K562 (cell line): ENCODE measurements at regions not wholly inside any gene's neighbourhood (a gene's known extent, or its start where the extent isn't known, plus 50 kb on each side); places are given as distances from the start of the nearest gene placed in this dataset.

Experiments
- CAMTA2 ChIP-seq: fragments of 250-450 bp; sonication (Bioruptor Pico); conservative IDR thresholded peaks from 2 replicates; pipeline ENCODE4 v1.5.1; 2022
- HDAC6 ChIP-seq: IDR thresholded peaks from 2 replicates; pipeline ENCODE4 v1.6.1; 2012; ENCODE audit warnings: low read depth, mild to moderate bottlenecking, control low read depth, inconsistent platforms, low read length, moderate library complexity
- KLF16 ChIP-seq: IDR thresholded peaks from 2 replicates; pipeline ENCODE4 v1.6.1; 2016; ENCODE audit warnings: antibody characterized with exemption
- LARP7 ChIP-seq: fragments of 450-650 bp; IDR thresholded peaks from 2 replicates; pipeline ENCODE4 v1.6.1; 2016
- MEIS2 ChIP-seq: fragments of 450-650 bp; IDR thresholded peaks from 2 replicates; pipeline ENCODE4 v1.6.1; 2014; ENCODE audit warnings: mild to moderate bottlenecking; ENCODE audit not compliant: partially characterized antibody
- NBN ChIP-seq: fragments of 450-650 bp; IDR thresholded peaks from 2 replicates; pipeline ENCODE4 v1.6.1; 2016; ENCODE audit warnings: low read depth, mild to moderate bottlenecking
- POLR2A ChIP-seq: fragments of 450-650 bp; conservative IDR thresholded peaks from 2 replicates; pipeline ENCODE4 v1.6.1; 2016
- SRF ChIP-seq, 2 experiments: fragments of 250-450, 450-650 bp in 1 of 2; sonication (Bioruptor Pico) in 1 of 2; sonication (generic) in 1 of 2; formaldehyde crosslinking; IDR thresholded peaks; 2 replicates each; pipeline versions ENCODE4 v1.5.0 to v1.5.1; 2020 to 2022; ENCODE audit warnings: mild to moderate bottlenecking in 1 of 2, missing genetic modification reagents in 1 of 2
- ZNF311 ChIP-seq: fragments of 250-450 bp; sonication (Bioruptor Pico); IDR thresholded peaks from 2 replicates; pipeline ENCODE4 v1.4.0; 2020; ENCODE audit warnings: mild to moderate bottlenecking, moderate library complexity
- TF ChIP-seq, protein P1 (sequence below): fragments of 250-450 bp; sonication (Bioruptor Pico); IDR thresholded peaks from 2 replicates; pipeline ENCODE4 v1.8.0; 2021; ENCODE audit warnings: mild to moderate bottlenecking, moderate library complexity

DNA sequence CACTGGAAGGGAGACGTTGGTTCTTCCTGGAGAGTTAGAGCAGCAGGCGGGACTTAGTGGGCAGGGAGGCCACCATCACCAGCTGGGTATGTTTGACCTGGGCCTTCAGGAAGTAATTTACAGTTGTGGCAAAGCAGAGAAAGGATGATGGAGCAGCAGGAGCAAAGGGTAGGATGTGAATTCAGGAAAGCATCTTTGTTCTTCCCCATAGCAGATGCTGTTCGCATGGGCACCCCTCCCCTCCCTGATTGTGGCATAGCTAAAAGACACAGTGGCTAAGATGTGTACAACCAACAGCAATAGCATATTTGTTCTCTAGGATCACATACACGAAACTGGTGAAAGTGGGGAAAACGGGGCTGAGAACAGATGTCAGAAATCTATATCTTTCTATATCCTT, 56.3 kb upstream of the ITPRID1 start:
- TF ChIP-seq NBN, result no peak
- no peak for TF ChIP-seq ZNF311 (CRISPR knock-in tag)
- TF ChIP-seq SRF (CRISPR knock-in tag; IDR thresholded peaks at IDR 0.05), result no peak
- no peak for TF ChIP-seq POLR2A
- no peak for TF ChIP-seq CAMTA2
- TF ChIP-seq KLF16, result no peak
- no peak for TF ChIP-seq MEIS2
- TF ChIP-seq LARP7, result no peak
- no peak for TF ChIP-seq HDAC6
- TF ChIP-seq, protein P1, sequence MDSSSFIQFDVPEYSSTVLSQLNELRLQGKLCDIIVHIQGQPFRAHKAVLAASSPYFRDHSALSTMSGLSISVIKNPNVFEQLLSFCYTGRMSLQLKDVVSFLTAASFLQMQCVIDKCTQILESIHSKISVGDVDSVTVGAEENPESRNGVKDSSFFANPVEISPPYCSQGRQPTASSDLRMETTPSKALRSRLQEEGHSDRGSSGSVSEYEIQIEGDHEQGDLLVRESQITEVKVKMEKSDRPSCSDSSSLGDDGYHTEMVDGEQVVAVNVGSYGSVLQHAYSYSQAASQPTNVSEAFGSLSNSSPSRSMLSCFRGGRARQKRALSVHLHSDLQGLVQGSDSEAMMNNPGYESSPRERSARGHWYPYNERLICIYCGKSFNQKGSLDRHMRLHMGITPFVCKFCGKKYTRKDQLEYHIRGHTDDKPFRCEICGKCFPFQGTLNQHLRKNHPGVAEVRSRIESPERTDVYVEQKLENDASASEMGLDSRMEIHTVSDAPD (CRISPR knock-in tag), result no peak
